ENCODE measurements at regions not wholly inside any gene's neighbourhood (a gene's known extent, or its start where the extent isn't known, plus 50 kb on each side); places are given as distances from the start of the nearest gene placed in this dataset.

GRCh38 chr15:26382444-26383072 lies 390.3 kb downstream of the GABRB3 start:
- TF ChIP-seq CTCF (IDR thresholded peaks at IDR 0.05) (no peak), POLR2A (IDR thresholded peaks at IDR 0.05; ENCODE audit: low read length) (no peak), ZFP36 (IDR thresholded peaks at IDR 0.05; ENCODE audit: borderline replicate concordance, partially characterized antibody) (no peak), RAD21 (conservative IDR thresholded peaks at IDR 0.05 in 1 of 2, IDR thresholded peaks at IDR 0.05 in 1 of 2) (no peak), CEBPB (IDR thresholded peaks at IDR 0.05) (no peak), MAX (IDR thresholded peaks at IDR 0.05) (no peak), SREBF2 (IDR thresholded peaks at IDR 0.05) (no peak), RFX5 (IDR thresholded peaks at IDR 0.05) (no peak), JUN (IDR thresholded peaks at IDR 0.05) (no peak), TFCP2L1 (CRISPR knock-in tag; IDR thresholded peaks at IDR 0.05) (no peak), ZC3H11A (IDR thresholded peaks at IDR 0.05) (no peak)
- TF ChIP-seq, protein P1, sequence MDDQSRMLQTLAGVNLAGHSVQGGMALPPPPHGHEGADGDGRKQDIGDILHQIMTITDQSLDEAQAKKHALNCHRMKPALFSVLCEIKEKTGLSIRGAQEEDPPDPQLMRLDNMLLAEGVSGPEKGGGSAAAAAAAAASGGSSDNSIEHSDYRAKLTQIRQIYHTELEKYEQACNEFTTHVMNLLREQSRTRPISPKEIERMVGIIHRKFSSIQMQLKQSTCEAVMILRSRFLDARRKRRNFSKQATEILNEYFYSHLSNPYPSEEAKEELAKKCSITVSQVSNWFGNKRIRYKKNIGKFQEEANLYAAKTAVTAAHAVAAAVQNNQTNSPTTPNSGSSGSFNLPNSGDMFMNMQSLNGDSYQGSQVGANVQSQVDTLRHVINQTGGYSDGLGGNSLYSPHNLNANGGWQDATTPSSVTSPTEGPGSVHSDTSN (IDR thresholded peaks at IDR 0.05): no peak

All from A549 (cell line).